ENCODE measurements at regions not wholly inside any gene's neighbourhood (a gene's known extent, or its start where the extent isn't known, plus 50 kb on each side); places are given as distances from the start of the nearest gene placed in this dataset.

- no peak for DNase-seq
- H3K27me3 ChIP-seq = no peaks in the 10 kb centered on the region
- TF ChIP-seq, protein P1, sequence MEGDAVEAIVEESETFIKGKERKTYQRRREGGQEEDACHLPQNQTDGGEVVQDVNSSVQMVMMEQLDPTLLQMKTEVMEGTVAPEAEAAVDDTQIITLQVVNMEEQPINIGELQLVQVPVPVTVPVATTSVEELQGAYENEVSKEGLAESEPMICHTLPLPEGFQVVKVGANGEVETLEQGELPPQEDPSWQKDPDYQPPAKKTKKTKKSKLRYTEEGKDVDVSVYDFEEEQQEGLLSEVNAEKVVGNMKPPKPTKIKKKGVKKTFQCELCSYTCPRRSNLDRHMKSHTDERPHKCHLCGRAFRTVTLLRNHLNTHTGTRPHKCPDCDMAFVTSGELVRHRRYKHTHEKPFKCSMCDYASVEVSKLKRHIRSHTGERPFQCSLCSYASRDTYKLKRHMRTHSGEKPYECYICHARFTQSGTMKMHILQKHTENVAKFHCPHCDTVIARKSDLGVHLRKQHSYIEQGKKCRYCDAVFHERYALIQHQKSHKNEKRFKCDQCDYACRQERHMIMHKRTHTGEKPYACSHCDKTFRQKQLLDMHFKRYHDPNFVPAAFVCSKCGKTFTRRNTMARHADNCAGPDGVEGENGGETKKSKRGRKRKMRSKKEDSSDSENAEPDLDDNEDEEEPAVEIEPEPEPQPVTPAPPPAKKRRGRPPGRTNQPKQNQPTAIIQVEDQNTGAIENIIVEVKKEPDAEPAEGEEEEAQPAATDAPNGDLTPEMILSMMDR (IDR thresholded peaks at IDR 0.05) = no peak
- TF ChIP-seq EP300 (IDR thresholded peaks at IDR 0.05) = no peak
- TF ChIP-seq POLR2A (IDR thresholded peaks at IDR 0.05) = no peak
- peaks cover 3% of the 10 kb centered on the region for H3K4me1 ChIP-seq (ENCODE audit: insufficient read depth)
- H3K4me3 ChIP-seq = no peak overlapping the region
- WGBS, 3 donors = 85 to 95% (median 93%) methylated on average over 2 of the region's 2 CpGs
- H3K9me3 ChIP-seq = no peaks in the 10 kb centered on the region
- intact Hi-C loops (cut with DNase I) = no loop called here
- no peak overlapping the region for H3K27ac ChIP-seq
- no peaks in the 10 kb centered on the region for H3K36me3 ChIP-seq
These were observed 134.6 kb upstream of the SYNDIG1 start for GRCh38 chr20:24334830-24335229.

GRCh38 chr20:24332956-24333355, 136.5 kb upstream of the SYNDIG1 start:
- no peak overlapping the region for H3K4me3 ChIP-seq
- intact Hi-C loops (cut with DNase I) = no loop called here
- peaks cover 3% of the 10 kb centered on the region for H3K4me1 ChIP-seq (ENCODE audit: insufficient read depth)
- no peaks in the 10 kb centered on the region for H3K9me3 ChIP-seq
- no peak overlapping the region for H3K27ac ChIP-seq
- no peaks in the 10 kb centered on the region for H3K36me3 ChIP-seq
- H3K27me3 ChIP-seq = no peaks in the 10 kb centered on the region
- TF ChIP-seq POLR2A (IDR thresholded peaks at IDR 0.05) = no peak
- TF ChIP-seq, protein P1 (IDR thresholded peaks at IDR 0.05) = no peak
- TF ChIP-seq EP300 (IDR thresholded peaks at IDR 0.05) = no peak
- DNase-seq = no peak

DNA sequence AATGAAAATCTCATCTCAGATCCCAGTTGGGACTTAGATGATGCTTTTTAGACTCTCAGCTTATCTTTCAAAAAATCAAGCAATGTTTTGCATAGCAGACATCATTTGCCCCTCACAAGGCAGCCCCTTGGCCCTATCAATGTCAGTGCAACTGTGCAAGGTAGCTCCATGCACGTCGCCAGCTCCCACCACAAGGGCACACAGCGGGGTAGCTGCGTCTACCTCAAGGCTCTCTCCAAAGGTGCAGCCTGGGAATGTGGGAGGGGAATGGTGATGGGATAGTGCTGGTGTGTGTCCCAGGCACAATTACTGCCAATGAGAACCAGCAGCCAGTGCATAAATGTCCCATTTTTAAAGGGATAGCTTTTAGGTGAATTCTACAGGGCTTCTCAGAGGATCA, 137.5 kb upstream of the SYNDIG1 start:
- intact Hi-C loops (cut with DNase I) = no loop called here
- 79 to 88% (median 82%) methylated on average over 4 of the region's 4 CpGs for WGBS, 3 donors

DNA sequence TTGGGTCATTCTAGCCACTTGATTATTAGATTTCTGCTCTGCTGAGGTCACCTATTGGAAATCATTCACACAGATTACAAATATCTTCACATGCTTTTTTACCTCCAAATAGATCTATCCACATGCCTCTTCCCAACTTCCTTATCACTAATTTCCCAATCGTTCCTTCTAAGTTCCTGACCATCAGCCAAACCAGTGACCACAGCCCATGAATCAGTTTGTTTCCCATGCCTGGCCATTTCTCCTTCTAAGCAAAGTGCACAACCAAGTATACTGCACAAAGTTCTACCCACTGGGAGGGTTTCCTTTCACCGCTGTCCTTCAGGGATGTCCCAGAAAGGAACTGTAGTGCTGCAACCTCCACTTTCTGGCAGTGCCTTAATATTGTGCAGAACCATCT, 140.5 kb upstream of the SYNDIG1 start:
- Histone ChIP-seq H3K9me3 (no peaks in the 10 kb centered on the region), H3K27ac (no peak overlapping the region), H3K4me3 (no peak overlapping the region), H3K4me1 (ENCODE audit: insufficient read depth) (no peaks in the 10 kb centered on the region), H3K36me3 (no peaks in the 10 kb centered on the region), H3K27me3 (no peaks in the 10 kb centered on the region)
- intact Hi-C loops (cut with DNase I) = no loop called here
- WGBS, 3 donors = 49 to 66% (median 57%) methylated on average over 2 of the region's 2 CpGs
- DNase-seq = no peak
- TF ChIP-seq POLR2A (IDR thresholded peaks at IDR 0.05) (no peak), EP300 (IDR thresholded peaks at IDR 0.05) (no peak)
- TF ChIP-seq, protein P1 (IDR thresholded peaks at IDR 0.05) = no peak

More for the DNA sequence above, 137.5 kb upstream of the SYNDIG1 start:
- H3K9me3 ChIP-seq = no peaks in the 10 kb centered on the region
- no peak for DNase-seq
- H3K4me1 ChIP-seq (ENCODE audit: insufficient read depth) = no peaks in the 10 kb centered on the region
- H3K36me3 ChIP-seq = no peaks in the 10 kb centered on the region
- TF ChIP-seq POLR2A (IDR thresholded peaks at IDR 0.05) = no peak
- TF ChIP-seq, protein P1 (IDR thresholded peaks at IDR 0.05) = no peak
- TF ChIP-seq EP300 (IDR thresholded peaks at IDR 0.05) = no peak
- no peak overlapping the region for H3K4me3 ChIP-seq
- no peak overlapping the region for H3K27ac ChIP-seq
- no peaks in the 10 kb centered on the region for H3K27me3 ChIP-seq

GRCh38 chr20:24321973-24322372, 147.5 kb upstream of the SYNDIG1 start:
- WGBS, 3 donors = 73 to 83% (median 73%) methylated on average over 3 of the region's 3 CpGs
- intact Hi-C loops (cut with DNase I) = no loop called here
- H3K4me3 ChIP-seq = no peak overlapping the region
- no peaks in the 10 kb centered on the region for H3K27me3 ChIP-seq
- no peaks in the 10 kb centered on the region for H3K36me3 ChIP-seq
- no peak overlapping the region for H3K27ac ChIP-seq
- DNase-seq = no peak
- TF ChIP-seq, protein P1 (IDR thresholded peaks at IDR 0.05) = no peak
- TF ChIP-seq EP300 (IDR thresholded peaks at IDR 0.05) (no peak), POLR2A (IDR thresholded peaks at IDR 0.05) (no peak)
- no peaks in the 10 kb centered on the region for H3K9me3 ChIP-seq
- H3K4me1 ChIP-seq (ENCODE audit: insufficient read depth) = no peaks in the 10 kb centered on the region
